Ovary (tissue), 7 donors: ENCODE measurements at regions not wholly inside any gene's neighbourhood (a gene's known extent, or its start where the extent isn't known, plus 50 kb on each side); places are given as distances from the start of the nearest gene placed in this dataset.

Experiments used
- DNase-seq, 5 donors: peaks; one replicate each; pipeline ENCODE4 v3.0.0-alpha.2; 2019 to 2020
- H3K27ac ChIP-seq, 2 donors: fragments of 200-600 bp; one replicate each; pipeline versions ENCODE4 v1.5.1 to v1.8.0; 2019 to 2022
- H3K27me3 ChIP-seq: fragments of 200-600 bp; one replicate; pipeline ENCODE4 v1.8.0; 2022
- H3K36me3 ChIP-seq: fragments of 200-600 bp; sonication (generic); one replicate; pipeline ENCODE4 v1.5.1; 2019
- H3K4me1 ChIP-seq: one replicate; pipeline ENCODE4 v1.8.1; 2013; ENCODE audit warnings: mild to moderate bottlenecking, moderate library complexity; ENCODE audit not compliant: insufficient read depth
- H3K4me3 ChIP-seq: fragments of 200-600 bp; sonication (generic); one replicate; pipeline ENCODE4 v1.5.1; 2017
- H3K9me3 ChIP-seq, 2 donors: fragments of 200-600 bp in 1 of 2; sonication (generic) in 1 of 2; one replicate each; pipeline versions ENCODE4 v1.5.1 to v1.8.1; 2013 to 2019; ENCODE audit warnings: mild to moderate bottlenecking in 1 of 2, moderate library complexity in 1 of 2
- CTCF ChIP-seq, 3 donors: fragments of 450-650 bp in 2 of 3; fragments of 200-600 bp in 1 of 3; IDR thresholded peaks; one replicate each; pipeline versions ENCODE4 v1.5.1 to v1.8.0; 2016 to 2022; ENCODE audit warnings: antibody characterized with exemption in 3 of 3, mild to moderate bottlenecking in 1 of 3
- EP300 ChIP-seq: sonication (generic); formaldehyde crosslinking; IDR thresholded peaks from one replicate; pipeline ENCODE4 v1.6.1; 2017; ENCODE audit warnings: antibody characterized with exemption
- POLR2A ChIP-seq: fragments of 450-650 bp; IDR thresholded peaks from one replicate; pipeline ENCODE4 v1.6.1; 2017; ENCODE audit warnings: antibody characterized with exemption, mild to moderate bottlenecking, moderate library complexity
- WGBS, 3 donors: extraction: QIAGEN DNeasy Blood & Tissue Kit in 1 of 3; methylation state at CpG; one replicate each; pipeline versions ENCODE4 v1.1.5 to v1.1.7; 2013 to 2017; 5-methylcytosine and 5-hydroxymethylcytosine counted together
- intact Hi-C, 4 donors: fragments of 100-400 bp; cut with DNase I; formaldehyde crosslinking; loops; one replicate each; pipeline versions ENCODE4 v1.11.0 to v1.15.1; 2022 to 2023
- donor health status: DM: no; HTN: no; CAD: no; lungs with moderate emphysema.
- donor health status: DM: no; HTN: no; CAD: no.
- donor health status: Bipolar disorder and iron deficiency.
- donor health status: DM: no; HTN: no; CAD: no.
- donor health status: DM: yes; HTN: yes; CAD: no.

GRCh38 chr16:51399908-51400670, 249.0 kb upstream of the SALL1 start:
- intact Hi-C loops: no loop called here
- TF ChIP-seq POLR2A (no peak), CTCF (IDR thresholded peaks at IDR 0.05) (no peak), EP300 (no peak)
- H3K27me3 ChIP-seq: no peaks in the 10 kb centered on the region
- 76 to 90% (median 77%) methylated on average over 5 of the region's 5 CpGs for WGBS, 3 donors
- H3K27ac ChIP-seq: no peak overlapping the region
- no peaks in the 10 kb centered on the region for H3K9me3 ChIP-seq
- H3K4me1 ChIP-seq: no peaks in the 10 kb centered on the region
- no peaks in the 10 kb centered on the region for H3K36me3 ChIP-seq
- no peak overlapping the region for H3K4me3 ChIP-seq
- DNase-seq: no peak

DNA sequence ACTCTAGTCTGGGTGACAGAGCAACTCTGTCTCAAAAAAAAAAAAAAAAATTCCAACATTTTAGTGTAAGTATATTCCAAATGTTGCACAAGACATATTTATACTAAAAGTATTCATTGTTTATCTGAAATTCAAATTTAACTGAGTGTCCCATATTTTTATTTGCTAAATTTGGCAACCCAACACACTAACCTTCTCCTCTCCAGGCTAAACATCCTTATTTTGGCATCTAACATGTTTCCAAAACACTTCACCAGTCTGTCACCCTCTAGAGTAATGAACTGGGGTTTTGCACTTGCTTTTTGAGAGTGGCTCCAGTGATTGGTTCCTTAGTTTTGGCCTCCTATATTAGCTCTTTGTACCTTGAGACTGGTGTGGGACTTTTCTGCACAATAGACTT, 243.4 kb upstream of the SALL1 start:
- Histone ChIP-seq H3K27ac (no peak overlapping the region), H3K9me3 (no peaks in the 10 kb centered on the region), H3K27me3 (no peaks in the 10 kb centered on the region)

GRCh38 chr16:51393381-51394005, 242.4 kb upstream of the SALL1 start:
- Histone ChIP-seq H3K4me1 (peaks cover 3% of the 10 kb centered on the region), H3K36me3 (no peaks in the 10 kb centered on the region), H3K4me3 (no peak overlapping the region), H3K9me3 (no peaks in the 10 kb centered on the region), H3K27me3 (no peaks in the 10 kb centered on the region), H3K27ac (no peak overlapping the region)
- DNase-seq: no peak
- WGBS, 3 donors: 60 to 80% (median 61%) methylated on average over 2 of the region's 2 CpGs
- intact Hi-C loops: no loop called here
- no peak for TF ChIP-seq EP300
- TF ChIP-seq POLR2A: no peak
- no peak for TF ChIP-seq CTCF (IDR thresholded peaks at IDR 0.05)

More for the DNA sequence above, 243.4 kb upstream of the SALL1 start:
- DNase-seq: no peak
- Histone ChIP-seq H3K4me3 (no peak overlapping the region), H3K36me3 (no peaks in the 10 kb centered on the region), H3K4me1 (peaks cover 3% of the 10 kb centered on the region)
- no peak for TF ChIP-seq POLR2A
- no peak for TF ChIP-seq EP300
- no peak for TF ChIP-seq CTCF (IDR thresholded peaks at IDR 0.05)
- intact Hi-C loops: no loop called here

DNA sequence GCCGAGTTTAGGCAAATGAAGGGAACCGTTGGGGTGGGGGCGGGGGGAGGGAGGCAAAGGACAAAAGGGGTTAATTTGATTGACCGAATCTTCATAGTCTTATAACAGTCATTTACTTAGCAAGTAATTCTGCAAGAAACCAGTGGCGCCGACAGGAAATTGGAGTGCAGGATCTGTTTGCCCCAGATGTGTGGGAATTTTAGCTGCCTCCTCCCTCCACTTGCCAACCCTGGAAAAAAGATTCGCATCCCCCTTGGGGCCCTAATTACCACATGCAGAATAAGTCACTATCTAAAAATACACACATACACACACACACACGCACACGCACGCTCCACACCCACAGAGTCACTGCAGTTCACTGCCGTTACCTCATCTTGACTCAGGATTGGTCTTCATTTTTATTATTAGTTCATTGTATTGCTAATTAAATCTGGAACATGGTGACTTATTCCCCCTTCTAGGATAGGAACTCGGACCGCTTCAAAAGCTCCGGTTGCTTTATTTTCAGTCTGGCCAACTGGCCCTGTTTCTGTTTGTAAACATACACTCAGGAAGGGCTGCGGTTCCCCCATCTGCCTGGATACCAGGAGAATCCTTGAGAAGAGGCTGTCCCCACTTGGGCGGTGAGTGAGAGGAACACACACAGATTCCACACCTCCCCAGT, 241.6 kb upstream of the SALL1 start:
- Histone ChIP-seq H3K4me3 (no peak overlapping the region), H3K27ac (no peak overlapping the region), H3K9me3 (no peaks in the 10 kb centered on the region), H3K36me3 (no peaks in the 10 kb centered on the region), H3K4me1 (peaks cover 3% of the 10 kb centered on the region), H3K27me3 (no peaks in the 10 kb centered on the region)
- intact Hi-C loops: no loop called here
- DNase-seq: peak in 3 of 5 donors; percentile 16 to 57 (median 37)
- no peak for TF ChIP-seq CTCF (IDR thresholded peaks at IDR 0.05)
- no peak for TF ChIP-seq EP300
- no peak for TF ChIP-seq POLR2A
- 31 to 50% (median 35%) methylated on average over 16 of the region's 16 CpGs for WGBS, 3 donors
